ENCODE measurements at regions not wholly inside any gene's neighbourhood (a gene's known extent, or its start where the extent isn't known, plus 50 kb on each side); places are given as distances from the start of the nearest gene placed in this dataset.

- TF ChIP-seq PRDM2 (tag by site-specific recombination; IDR thresholded peaks at IDR 0.05; ENCODE audit: borderline replicate concordance) (no peak), CTCF (tag by site-specific recombination; IDR thresholded peaks at IDR 0.05) (no peak), ZNF521 (tag by site-specific recombination; IDR thresholded peaks at IDR 0.05) (no peak), ZNF239 (tag by site-specific recombination; IDR thresholded peaks at IDR 0.05) (no peak), YY1 (tag by site-specific recombination; IDR thresholded peaks at IDR 0.05) (no peak), ZNF175 (tag by site-specific recombination; IDR thresholded peaks at IDR 0.05) (no peak)
Observed at GRCh38 chrX:45571453-45571852, 370.8 kb upstream of the DIPK2B start.

Data from HEK293 (cell line).